Muscle of back (tissue), 3 donors: ENCODE measurements at regions not wholly inside any gene's neighbourhood (a gene's known extent, or its start where the extent isn't known, plus 50 kb on each side); places are given as distances from the start of the nearest gene placed in this dataset.

Source experiments
- DNase-seq, 3 donors: peaks; one replicate each; pipeline versions ENCODE4 v3.0.0 to v3.0.0-alpha.2; 2013

GRCh38 chr7:16014031-16014430 is 327.5 kb upstream of the MEOX2 start:
- no peak for DNase-seq

- DNase-seq, result no peak
Observed at GRCh38 chr7:16007911-16008310, 321.4 kb upstream of the MEOX2 start.

GRCh38 chr7:16004702-16005101 is 318.2 kb upstream of the MEOX2 start:
- DNase-seq, result no peak

GRCh38 chr7:16001477-16001876 is 315.0 kb upstream of the MEOX2 start:
- no peak for DNase-seq

DNA sequence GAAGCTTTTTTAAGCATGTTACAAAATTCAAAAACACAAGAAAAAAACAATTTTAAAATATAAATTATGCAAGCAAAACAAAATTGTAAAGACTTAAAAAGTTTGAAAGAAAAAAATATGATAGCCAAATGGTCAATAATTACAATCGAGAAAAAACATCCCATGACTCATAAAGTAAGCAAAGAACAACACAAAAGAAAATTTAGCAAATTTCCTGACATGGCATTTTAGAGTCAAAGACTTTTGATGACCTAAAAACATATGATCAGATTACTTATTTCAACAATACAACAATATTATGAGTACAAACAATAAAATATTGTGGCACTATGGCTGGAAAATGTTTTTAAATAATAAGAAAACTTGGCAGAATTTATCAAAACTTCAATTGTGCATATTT is 312.1 kb upstream of the MEOX2 start:
- DNase-seq, result no peak

DNA sequence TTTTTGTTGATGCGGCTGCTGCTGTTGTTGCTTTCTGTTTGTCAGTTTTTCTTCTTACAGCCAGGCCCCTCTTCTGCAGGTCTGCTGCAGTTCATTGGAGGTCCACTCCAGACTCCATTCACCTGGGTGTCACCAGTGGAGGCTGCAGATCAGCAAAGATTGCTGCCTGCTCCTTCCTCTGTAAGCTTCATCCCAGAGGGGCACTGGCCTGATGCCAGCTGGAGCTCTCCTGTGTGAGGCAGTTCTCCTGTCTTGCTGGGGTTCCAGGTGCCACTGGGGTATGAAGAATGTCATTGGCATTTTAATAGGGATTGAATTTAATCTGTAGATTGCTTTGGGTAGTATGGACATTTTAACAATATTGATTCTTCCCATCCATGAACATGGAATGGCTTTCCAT is 308.5 kb upstream of the MEOX2 start:
- no peak for DNase-seq

DNA sequence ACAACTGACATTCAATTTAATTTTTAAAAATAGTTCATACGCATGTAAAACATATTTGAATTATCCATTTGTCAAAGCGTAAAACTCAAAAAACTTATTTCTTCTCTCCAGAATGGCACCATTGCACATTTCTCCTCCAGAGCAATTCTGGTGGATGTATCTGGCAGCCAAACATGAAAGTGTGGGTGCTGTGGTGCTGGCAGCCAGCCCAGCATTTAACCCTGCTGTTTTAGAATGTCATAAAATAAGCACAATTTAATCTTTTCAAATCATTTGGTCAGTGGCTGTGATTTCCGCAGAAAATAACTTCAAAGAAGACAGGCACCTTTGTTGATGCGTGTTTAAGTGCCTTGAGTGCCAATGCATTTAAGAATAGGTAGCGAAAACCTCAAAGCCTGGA is 302.7 kb upstream of the MEOX2 start:
- DNase-seq, result no peak

GRCh38 chr7:15985587-15986384 is 299.3 kb upstream of the MEOX2 start:
- DNase-seq, result no peak

- DNase-seq, result peak in 1 of 3 donors; percentile 22
Observed at GRCh38 chr7:15977663-15978062, 291.2 kb upstream of the MEOX2 start.

- DNase-seq, result peak; percentile 33 to 66 (median 46)
Observed at GRCh38 chr7:15972862-15973275, 286.4 kb upstream of the MEOX2 start.

GRCh38 chr7:15967551-15967950 is 281.1 kb upstream of the MEOX2 start:
- peak in 1 of 3 donors; percentile 36 for DNase-seq

GRCh38 chr7:15967121-15967520 is 280.6 kb upstream of the MEOX2 start:
- no peak for DNase-seq

DNA sequence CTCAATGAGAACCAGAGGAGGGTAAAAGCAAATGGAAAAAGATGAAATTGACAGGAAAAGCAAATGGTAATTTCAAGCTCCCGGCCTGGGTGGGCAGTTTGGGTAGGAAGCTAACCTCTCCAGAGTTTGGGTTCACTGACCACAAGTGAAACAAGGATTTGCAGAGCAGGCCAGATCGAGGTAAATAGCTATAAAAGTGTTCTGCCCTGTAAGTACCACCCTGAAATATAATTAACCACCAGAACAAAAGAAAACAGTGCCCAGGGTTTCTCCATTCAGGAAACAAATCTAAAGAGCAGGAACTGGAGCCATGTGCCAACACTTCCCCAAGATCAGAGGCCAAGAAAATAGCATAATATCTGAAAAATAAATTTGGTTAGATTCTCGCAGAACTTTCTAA is 276.7 kb upstream of the MEOX2 start:
- no peak for DNase-seq

DNA sequence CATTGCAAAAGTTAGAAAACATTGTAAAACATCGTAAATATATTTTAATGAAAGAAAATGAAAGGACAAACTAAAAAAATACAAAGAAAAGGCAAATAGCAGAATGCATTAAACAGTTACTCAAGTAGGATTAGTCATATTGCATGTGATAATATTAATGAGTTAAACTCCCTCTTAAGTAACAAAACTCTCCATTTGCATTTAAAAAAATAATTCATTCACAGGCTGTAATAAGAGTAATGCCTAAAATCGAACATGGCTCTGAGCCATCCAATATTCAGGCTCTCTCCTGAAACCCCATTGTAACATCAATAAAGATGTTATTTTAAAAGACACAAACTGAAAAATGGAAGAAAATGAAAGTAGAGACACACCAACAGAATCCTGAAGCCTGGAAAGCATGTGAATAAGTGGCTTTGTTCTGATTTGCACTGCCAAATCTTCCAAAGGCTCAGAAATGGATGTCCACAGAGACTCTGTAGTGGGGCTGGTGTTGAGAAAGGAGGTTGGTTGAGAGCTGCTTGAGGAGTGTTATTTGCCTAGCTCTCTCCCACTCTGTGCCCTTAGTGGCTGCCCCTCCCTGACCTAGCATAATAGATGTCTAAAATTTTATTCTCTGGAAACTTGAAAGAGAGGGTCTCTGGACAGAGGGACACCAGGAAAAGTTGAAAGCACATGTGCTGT is 268.3 kb upstream of the MEOX2 start:
- DNase-seq, result no peak

DNA sequence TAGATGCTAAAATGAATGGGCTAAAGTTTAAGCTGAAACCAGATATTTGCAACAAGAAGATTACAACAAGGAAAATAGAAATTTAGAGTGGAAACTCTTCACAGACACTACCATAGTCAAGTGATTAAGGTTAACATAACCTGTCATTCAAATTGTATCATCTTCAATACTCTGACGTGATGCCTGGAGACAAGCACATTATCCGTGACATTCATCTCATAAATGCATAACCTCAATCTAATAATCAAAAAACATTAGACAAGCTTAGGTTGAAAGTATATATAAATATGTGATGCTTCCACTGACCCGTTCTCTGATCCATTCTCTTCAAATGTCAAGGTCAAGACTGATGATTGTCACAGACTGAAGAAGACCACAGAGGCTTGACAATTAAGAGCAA is 263.8 kb upstream of the MEOX2 start:
- no peak for DNase-seq

GRCh38 chr7:15947754-15948153 is 261.3 kb upstream of the MEOX2 start:
- no peak for DNase-seq

DNA sequence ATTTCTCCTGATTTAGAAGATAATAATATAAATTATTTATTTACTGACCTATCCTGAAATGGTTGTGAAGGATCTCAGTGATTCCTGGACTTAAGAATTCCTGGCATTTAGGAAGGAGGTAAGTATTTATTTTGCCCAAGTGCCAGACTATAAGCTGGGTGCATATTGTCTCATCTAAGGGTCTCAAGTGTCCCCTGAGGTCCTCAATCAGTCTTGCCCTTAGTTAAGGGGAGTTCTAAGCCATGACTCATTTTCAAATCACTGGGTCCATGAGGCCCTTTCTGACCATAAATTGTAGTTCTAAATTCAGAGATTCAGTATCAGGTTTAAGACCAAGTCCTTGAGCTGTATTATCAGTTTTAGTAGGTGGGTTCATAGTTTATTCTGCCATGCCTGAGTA is 251.6 kb upstream of the MEOX2 start:
- DNase-seq, result no peak

- DNase-seq, result no peak
Observed at GRCh38 chr7:15937571-15937970, 251.1 kb upstream of the MEOX2 start.

GRCh38 chr7:15936991-15937390 is 250.5 kb upstream of the MEOX2 start:
- peak; percentile 67 to 91 (median 80) for DNase-seq

DNA sequence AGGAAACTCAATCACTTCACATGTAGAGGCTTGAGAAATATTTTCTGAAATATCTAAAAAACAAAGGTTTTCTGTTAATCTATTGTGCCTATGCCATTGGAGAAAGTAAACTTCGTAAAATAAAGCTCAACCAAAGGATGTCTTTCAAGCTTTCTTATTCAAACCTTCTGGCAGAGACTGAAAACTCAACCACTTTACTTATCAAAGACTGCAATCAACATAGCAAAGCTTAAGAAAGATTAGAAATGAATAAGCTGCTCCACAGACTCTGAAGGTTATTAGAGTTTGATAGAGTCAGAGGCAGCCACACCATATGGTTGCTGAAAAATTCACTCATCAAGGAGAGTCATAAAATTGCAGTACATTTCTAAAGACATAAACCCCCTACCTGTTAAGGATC is 245.8 kb upstream of the MEOX2 start:
- no peak for DNase-seq

DNA sequence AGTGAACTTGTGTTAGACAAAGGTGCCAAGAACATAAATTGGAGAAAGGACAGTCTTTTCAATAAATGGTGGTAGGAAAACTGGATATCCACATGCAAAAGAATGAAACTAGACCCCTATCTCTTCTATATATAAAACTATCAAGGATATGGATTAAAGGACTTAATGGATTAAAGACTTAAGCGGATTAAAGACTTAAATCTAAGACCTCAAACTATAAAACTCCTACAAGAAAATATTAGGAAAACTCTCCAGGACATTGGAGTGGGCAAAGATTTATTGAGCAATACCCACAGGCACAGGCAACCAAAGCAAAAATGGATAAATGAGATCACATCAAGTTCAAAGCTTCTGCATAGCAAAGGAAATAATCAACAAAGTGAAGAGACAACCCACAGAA is 242.9 kb upstream of the MEOX2 start:
- no peak for DNase-seq

GRCh38 chr7:15925608-15926007 is 239.1 kb upstream of the MEOX2 start:
- DNase-seq, result no peak

GRCh38 chr7:15924910-15925309 is 238.4 kb upstream of the MEOX2 start:
- DNase-seq, result no peak

DNA sequence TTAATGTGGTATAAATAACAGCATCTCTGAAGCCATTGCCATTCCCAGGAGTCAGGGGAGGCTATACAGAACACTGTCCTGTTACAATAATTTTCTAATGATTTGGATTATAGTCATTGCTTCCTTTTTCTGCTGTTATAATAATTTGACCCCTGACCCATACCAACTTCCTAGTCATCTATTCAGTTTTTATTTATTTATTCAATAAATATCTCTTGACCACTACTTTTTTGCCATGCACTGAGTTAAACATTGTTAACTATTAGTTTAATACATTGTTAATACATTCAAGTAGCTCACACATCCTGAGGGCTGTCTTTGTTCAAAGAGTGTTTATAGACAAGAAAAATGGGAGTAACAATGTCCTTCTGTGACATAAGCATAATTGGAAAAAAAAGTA is 235.5 kb upstream of the MEOX2 start:
- no peak for DNase-seq
